GM18873 (cell line): ENCODE measurements at regions not wholly inside any gene's neighbourhood (a gene's known extent, or its start where the extent isn't known, plus 50 kb on each side); places are given as distances from the start of the nearest gene placed in this dataset.

ENCODE experiments used
- ATAC-seq: cut with Tn5 transposase; IDR thresholded peaks from one replicate; pipeline ENCODE4 v1.9.1; 2021; ENCODE audit warnings: mild to moderate bottlenecking, moderate library complexity, moderate number of reproducible peaks; ENCODE audit not compliant: unreplicated experiment, low FRiP score

- ATAC-seq: no peak
Measured at GRCh38 chr11:112507281-112507680, 246.6 kb upstream of the PLET1 start.

- no peak for ATAC-seq
Measured at GRCh38 chr11:112508750-112509149, 248.1 kb upstream of the PLET1 start.

DNA sequence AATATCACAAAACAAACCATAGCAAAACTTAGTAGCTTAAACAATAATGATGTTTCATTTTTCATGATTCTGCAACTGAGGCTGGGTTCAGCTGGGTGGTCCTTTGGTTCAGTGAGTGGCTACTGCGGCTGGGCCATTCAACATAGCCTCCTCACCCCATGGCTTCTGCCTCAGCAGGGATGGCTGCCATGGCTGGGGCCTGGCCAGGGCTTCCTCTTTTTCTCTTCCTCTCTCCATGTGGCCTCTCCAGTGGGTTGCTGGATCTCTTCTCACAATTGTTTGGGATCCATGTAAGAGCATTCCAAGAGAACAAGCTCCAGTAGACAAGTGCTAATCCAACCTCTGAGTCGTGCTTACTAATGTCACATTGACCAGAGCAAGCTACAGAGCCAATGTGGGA lies 248.6 kb upstream of the PLET1 start:
- no peak for ATAC-seq

- ATAC-seq: no peak
Measured at GRCh38 chr11:112511271-112511670, 250.6 kb upstream of the PLET1 start.

- ATAC-seq: no peak
Measured at GRCh38 chr11:112511911-112512310, 251.3 kb upstream of the PLET1 start.

DNA sequence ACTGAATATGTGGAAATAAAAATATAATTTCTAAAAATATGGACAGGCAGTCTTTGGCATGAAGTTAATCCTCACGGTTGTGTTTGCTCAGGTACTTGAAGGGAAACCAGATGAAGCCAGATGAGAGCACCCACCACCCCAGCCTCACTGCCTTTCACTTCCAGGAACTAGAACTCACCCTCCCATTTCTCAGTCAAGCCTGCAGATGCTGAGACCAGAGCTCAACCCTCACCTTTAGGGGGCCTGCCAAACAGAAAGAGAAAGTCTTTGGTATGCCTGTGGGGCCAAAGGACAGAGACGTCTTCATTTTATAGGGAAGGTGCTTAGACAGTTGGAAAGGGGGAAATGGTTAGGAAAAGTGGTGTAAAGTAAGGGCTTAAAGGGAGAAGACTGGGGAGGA lies 252.8 kb upstream of the PLET1 start:
- ATAC-seq: no peak

- ATAC-seq: no peak
Measured at GRCh38 chr11:112514011-112514740, 253.5 kb upstream of the PLET1 start.

- no peak for ATAC-seq
Measured at GRCh38 chr11:112516261-112516660, 255.6 kb upstream of the PLET1 start.

DNA sequence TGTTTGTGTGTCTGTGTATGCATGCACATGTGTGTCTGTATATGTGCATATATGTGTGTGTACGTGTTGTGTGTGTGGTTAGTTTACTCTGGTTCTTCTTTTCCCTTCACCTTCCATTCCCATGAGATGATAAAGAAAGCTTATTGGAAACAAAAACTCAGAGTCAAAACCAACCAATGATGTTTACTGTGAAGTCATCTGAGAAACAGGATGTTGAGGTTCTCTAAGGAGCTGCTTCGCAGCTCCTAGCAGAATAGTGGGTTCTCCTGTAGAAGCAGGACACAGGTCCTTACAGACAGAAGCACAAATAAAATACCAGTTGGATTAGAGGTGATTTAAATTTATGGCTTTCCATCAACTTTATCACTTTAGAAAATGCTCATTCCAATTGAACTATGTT lies 256.1 kb upstream of the PLET1 start:
- ATAC-seq: no peak

GRCh38 chr11:112518371-112518770 lies 257.7 kb upstream of the PLET1 start:
- ATAC-seq: no peak

- no peak for ATAC-seq
Measured at GRCh38 chr11:112519751-112520150, 259.1 kb upstream of the PLET1 start.

- no peak for ATAC-seq
Measured at GRCh38 chr11:112520354-112520753, 259.7 kb upstream of the PLET1 start.

DNA sequence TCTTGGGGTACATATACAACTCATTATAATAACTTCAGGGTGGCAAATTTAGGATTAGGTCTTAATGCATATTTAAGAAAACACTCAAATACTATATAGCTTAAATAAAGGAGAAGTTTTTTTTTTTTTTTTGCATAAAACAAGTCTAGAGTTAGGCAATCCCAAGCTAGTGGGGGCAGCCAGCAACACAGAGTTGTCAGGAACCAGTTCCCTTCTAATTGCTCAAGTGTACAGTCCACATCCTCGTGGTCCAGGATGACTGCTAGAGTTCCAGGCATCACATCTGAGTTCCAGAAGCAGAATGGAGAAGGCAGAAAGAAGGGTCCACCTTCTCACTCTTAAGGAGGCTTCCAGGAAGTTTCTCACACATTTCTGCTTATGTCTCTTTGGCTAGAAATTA lies 261.9 kb upstream of the PLET1 start:
- no peak for ATAC-seq

DNA sequence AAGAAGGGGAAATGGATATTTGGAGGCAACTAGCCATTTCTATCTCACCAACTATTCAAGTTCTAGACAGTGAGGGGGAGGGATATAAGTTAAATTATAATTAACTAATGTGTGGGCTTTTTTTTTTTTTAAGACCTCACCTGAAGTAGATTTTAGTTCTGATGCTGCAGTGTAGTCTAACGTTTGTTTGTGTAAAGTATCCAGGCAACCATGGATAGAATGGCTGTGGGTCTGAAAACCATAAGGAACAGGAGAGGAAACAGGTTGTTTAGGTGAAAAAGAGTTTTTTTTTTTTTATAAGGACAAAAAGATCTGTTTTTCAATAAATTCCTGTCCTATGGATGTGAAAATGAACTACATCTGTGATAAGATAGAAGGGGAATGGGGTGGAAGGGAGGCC lies 262.4 kb upstream of the PLET1 start:
- no peak for ATAC-seq

DNA sequence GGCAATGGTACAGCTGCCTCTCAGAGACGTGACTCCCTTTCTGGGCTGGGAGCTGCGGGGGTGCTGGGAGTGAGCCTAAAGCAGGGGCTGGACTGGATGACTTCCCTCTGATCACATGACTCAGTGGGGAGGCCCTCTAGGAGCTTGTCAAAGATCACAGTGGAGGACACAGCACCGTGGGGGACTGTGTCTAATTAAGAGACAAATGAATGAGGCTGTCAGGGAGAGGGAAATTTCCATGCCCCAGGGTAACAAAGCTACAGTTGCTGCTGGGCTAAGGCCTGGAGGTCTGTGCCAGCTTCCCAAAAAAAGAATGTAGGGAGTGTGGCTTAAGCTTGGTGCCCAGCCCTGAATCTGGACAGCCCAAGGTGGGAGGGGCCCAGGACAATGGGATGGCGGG lies 262.8 kb upstream of the PLET1 start:
- ATAC-seq: no peak

- ATAC-seq: no peak
Measured at GRCh38 chr11:112523951-112524350, 263.3 kb upstream of the PLET1 start.

DNA sequence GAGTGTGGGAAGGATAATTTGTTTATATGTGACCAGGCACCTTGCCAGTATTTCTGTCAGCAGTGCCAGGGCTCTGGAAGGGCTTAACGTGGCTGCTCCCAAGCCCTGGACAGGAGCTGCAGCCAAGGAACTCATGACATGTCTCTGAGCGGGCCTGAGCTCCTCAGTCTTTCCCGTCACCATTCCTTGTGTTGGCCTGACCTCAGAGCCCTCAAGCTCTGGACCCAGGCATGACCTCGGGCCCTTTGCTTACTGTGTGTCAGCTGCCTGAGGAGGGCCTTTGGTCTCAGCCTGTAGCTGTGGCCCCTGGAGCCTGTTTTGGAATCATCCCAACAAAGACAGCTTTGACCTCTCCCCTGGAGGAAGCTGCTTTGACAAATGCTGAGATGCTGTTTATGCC lies 264.1 kb upstream of the PLET1 start:
- no peak for ATAC-seq

DNA sequence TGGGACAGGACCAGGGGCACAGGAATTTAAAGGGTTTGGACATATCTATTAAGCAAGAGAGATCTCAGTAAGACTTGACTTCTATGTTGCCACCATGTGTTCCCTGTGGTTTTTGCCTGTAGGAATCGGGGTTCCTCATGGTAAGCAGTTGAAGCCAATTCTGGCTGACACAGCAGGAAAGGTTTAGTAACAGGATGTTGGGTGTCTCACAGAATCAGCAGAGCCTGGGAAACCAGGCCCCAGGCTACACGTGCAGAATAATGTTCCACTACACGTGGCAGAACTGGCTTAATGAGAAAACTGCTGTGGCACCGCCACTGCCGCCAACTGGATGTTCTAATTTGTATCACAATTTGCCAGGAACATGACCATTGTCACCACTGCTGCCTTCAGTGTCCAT lies 264.6 kb upstream of the PLET1 start:
- ATAC-seq: no peak

DNA sequence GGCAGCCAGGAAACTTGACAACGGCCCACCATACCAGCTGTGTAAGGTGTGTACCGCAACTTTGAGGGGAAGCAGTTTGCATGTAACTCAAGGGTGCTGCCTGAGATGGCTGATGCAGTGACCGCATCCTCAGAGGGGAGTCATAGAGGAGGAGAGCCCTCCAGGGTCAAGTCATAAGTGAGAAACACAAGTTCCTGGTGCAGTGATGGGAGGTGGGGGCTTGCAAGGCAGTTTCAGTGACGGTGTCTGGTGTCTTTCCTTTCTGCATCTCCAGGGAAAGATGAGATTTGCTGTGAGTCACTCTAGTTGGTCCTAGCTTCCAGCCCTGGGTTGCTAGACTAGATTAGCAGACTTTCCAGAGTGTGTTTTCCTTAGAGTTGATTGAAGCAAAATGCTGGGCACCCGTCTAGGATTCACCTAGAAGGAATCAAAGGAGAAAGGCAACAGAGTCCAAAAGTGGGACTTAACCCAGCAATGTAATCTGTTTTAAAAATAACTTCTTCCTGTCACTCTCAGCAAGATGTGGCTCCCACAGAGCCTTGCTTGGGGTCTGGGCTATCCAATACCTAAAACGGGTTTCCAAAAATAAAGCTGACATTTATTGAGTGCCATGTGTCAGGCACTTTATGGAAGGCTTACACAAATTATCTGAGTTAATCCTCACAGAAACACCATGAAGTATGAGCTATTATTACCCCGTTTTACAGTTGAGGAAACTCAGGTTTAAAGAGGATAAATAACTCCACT lies 265.4 kb upstream of the PLET1 start:
- ATAC-seq: no peak

GRCh38 chr11:112526699-112527416 lies 266.2 kb upstream of the PLET1 start:
- ATAC-seq: no peak

- ATAC-seq: no peak
Measured at GRCh38 chr11:112529071-112529470, 268.4 kb upstream of the PLET1 start.

GRCh38 chr11:112532506-112532905 lies 271.8 kb upstream of the PLET1 start:
- no peak for ATAC-seq
